Smooth muscle cell (in vitro differentiated cells): ENCODE measurements at regions not wholly inside any gene's neighbourhood (a gene's known extent, or its start where the extent isn't known, plus 50 kb on each side); places are given as distances from the start of the nearest gene placed in this dataset.

Experiments
- DNase-seq: peaks from one replicate; lab custom pipeline; 2025; ENCODE audit not compliant: unreplicated experiment; lab: John Stamatoyannopoulos, UW
- H2AFZ ChIP-seq: fragments of 200-600 bp; sonication (generic); 2 replicates; pipeline ENCODE4 v1.6.0; 2016; ENCODE audit warnings: antibody characterized with exemption, low read depth, mild to moderate bottlenecking
- H3F3A ChIP-seq: fragments of 200-600 bp; sonication (generic); 2 replicates; pipeline ENCODE4 v1.6.0; 2017; ENCODE audit warnings: antibody characterized with exemption, low read depth
- H3K27ac ChIP-seq: fragments of 200-600 bp; sonication (generic); 2 replicates; pipeline ENCODE4 v1.5.1; 2016; ENCODE audit warnings: low read depth, mild to moderate bottlenecking
- H3K27me3 ChIP-seq: fragments of 200-600 bp; sonication (generic); 2 replicates; pipeline ENCODE4 v1.6.1; 2016; ENCODE audit warnings: low read depth, mild to moderate bottlenecking
- H3K36me3 ChIP-seq: fragments of 200-600 bp; sonication (generic); 2 replicates; pipeline ENCODE4 v1.5.1; 2016; ENCODE audit warnings: low read depth
- H3K4me1 ChIP-seq: fragments of 200-600 bp; sonication (generic); 2 replicates; pipeline ENCODE4 v1.5.1; 2016; ENCODE audit warnings: low read depth
- H3K4me2 ChIP-seq: fragments of 200-600 bp; sonication (generic); 2 replicates; pipeline ENCODE4 v1.6.0; 2016; ENCODE audit warnings: mild to moderate bottlenecking
- H3K4me3 ChIP-seq: fragments of 200-600 bp; sonication (generic); 2 replicates; pipeline ENCODE4 v1.5.1; 2016; ENCODE audit warnings: mild to moderate bottlenecking
- H3K79me2 ChIP-seq: fragments of 200-600 bp; sonication (generic); 2 replicates; pipeline ENCODE4 v1.6.0; 2016; ENCODE audit warnings: low read depth, mild to moderate bottlenecking
- H3K9ac ChIP-seq: fragments of 200-600 bp; sonication (generic); 2 replicates; pipeline ENCODE4 v1.6.0; 2016; ENCODE audit warnings: low read depth
- H3K9me3 ChIP-seq: fragments of 200-600 bp; sonication (generic); replicated peaks from 2 replicates; pipeline ENCODE4 v1.5.1; 2016; ENCODE audit warnings: low read depth
- H4K20me1 ChIP-seq: fragments of 200-600 bp; sonication (generic); 2 replicates; pipeline ENCODE4 v1.6.0; 2016; ENCODE audit warnings: low read depth
- WGBS: methylation state at CpG from one replicate; pipeline ENCODE4 v1.1.7; 2016; ENCODE audit warnings: low lambda C conversion rate; 5-methylcytosine and 5-hydroxymethylcytosine counted together
- TF ChIP-seq, protein P1 (sequence below): fragments of 200-600 bp; sonication (generic); IDR thresholded peaks from 2 replicates; pipeline ENCODE4 v1.5.1; 2017; ENCODE audit warnings: borderline replicate concordance, mild to moderate bottlenecking, antibody characterized with exemption; ENCODE audit not compliant: insufficient read depth, poor library complexity, severe bottlenecking

DNA sequence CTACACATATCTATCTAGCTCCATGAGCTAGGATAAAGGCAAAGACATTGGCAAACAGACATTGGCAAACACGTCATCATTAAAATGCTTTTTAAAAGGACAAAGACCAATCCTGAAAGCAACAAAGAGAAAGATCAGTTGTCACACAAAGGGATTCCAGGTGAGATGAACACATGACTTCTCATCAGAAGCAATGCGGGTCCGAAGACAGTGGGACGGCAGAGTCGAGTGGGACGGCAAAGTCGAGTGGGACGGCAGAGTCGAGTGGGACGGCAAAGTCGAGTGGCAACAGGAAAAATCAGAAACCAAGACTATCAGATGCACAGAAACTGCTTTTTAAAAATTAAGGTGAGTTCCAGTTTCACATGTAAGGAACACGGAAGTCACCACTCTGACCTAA is 609.5 kb downstream of the BRD1 start:
- TF ChIP-seq, protein P1, sequence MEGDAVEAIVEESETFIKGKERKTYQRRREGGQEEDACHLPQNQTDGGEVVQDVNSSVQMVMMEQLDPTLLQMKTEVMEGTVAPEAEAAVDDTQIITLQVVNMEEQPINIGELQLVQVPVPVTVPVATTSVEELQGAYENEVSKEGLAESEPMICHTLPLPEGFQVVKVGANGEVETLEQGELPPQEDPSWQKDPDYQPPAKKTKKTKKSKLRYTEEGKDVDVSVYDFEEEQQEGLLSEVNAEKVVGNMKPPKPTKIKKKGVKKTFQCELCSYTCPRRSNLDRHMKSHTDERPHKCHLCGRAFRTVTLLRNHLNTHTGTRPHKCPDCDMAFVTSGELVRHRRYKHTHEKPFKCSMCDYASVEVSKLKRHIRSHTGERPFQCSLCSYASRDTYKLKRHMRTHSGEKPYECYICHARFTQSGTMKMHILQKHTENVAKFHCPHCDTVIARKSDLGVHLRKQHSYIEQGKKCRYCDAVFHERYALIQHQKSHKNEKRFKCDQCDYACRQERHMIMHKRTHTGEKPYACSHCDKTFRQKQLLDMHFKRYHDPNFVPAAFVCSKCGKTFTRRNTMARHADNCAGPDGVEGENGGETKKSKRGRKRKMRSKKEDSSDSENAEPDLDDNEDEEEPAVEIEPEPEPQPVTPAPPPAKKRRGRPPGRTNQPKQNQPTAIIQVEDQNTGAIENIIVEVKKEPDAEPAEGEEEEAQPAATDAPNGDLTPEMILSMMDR, result no peak
- H3K9me3 ChIP-seq, result no peaks in the 10 kb centered on the region

DNA sequence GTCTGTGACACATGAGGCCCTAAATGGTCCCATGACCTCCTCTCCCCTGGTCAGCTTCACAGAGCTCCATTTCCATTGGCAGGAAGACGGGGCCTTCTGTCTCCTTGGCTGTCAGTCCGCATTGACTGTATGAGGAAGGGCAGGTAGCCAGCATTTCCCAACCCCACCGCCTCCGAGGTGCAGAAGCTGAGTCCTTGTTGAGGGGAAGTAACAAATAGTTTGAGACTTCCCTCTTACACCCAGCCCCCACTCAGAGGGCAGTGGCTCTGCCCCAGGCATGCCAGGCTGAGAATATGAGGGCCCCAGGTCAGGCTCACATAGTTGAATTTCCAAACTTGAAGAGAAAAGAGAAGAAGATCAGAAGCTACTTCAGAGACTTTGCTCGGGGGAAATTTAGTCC is 611.1 kb downstream of the BRD1 start:
- Histone ChIP-seq H3K4me1 (no peaks in the 10 kb centered on the region), H3K27me3 (no peaks in the 10 kb centered on the region), H3K27ac (no peak overlapping the region), H3K9ac (no peak overlapping the region), H3K79me2 (no peaks in the 10 kb centered on the region), H2AFZ (no peak overlapping the region), H3K4me3 (no peak overlapping the region), H3K4me2 (no peak overlapping the region), H3F3A (no peaks in the 10 kb centered on the region), H3K9me3 (no peaks in the 10 kb centered on the region), H3K36me3 (no peaks in the 10 kb centered on the region), H4K20me1 (no peaks in the 10 kb centered on the region)
- no peak for DNase-seq
- 71% methylated on average over 5 of the region's 5 CpGs for WGBS
- TF ChIP-seq, protein P1, result no peak

More for the DNA sequence above, 609.5 kb downstream of the BRD1 start:
- H3K27ac ChIP-seq, result no peak overlapping the region
- H3K4me1 ChIP-seq, result no peaks in the 10 kb centered on the region
- H2AFZ ChIP-seq, result no peak overlapping the region
- 90% methylated on average over 12 of the region's 12 CpGs for WGBS
- H3K27me3 ChIP-seq, result no peaks in the 10 kb centered on the region
- no peak overlapping the region for H3K9ac ChIP-seq
- no peak overlapping the region for H3K4me2 ChIP-seq
- H3K79me2 ChIP-seq, result no peaks in the 10 kb centered on the region
- no peak overlapping the region for H3K4me3 ChIP-seq
- no peaks in the 10 kb centered on the region for H3F3A ChIP-seq
- no peaks in the 10 kb centered on the region for H3K36me3 ChIP-seq
- no peak for DNase-seq
- no peaks in the 10 kb centered on the region for H4K20me1 ChIP-seq

DNA sequence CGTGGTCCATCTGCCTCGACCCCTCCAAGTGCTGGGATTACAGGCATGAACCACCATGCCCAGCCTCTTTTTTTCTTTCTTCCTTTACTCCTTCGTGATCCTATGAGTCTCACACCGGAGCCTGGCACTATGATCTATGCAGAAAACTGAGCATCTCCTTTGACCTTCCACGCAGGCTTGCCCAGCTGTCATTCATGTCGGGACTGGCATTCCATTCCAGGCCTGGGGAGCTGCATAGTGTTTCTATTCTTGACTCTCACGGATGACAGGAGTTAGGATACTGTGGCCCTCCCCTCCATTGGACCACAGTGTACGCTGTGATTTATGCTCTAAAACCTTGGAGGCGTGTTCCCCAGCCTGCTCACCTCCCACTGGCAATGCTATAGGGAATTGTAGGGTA is 611.8 kb downstream of the BRD1 start:
- Histone ChIP-seq H3K79me2 (no peaks in the 10 kb centered on the region), H3K4me2 (no peak overlapping the region), H3K4me1 (no peaks in the 10 kb centered on the region), H2AFZ (no peak overlapping the region), H3K27ac (no peak overlapping the region), H3F3A (no peaks in the 10 kb centered on the region), H3K36me3 (no peaks in the 10 kb centered on the region), H3K9ac (no peak overlapping the region), H3K27me3 (no peaks in the 10 kb centered on the region), H4K20me1 (no peaks in the 10 kb centered on the region), H3K4me3 (no peak overlapping the region), H3K9me3 (no peaks in the 10 kb centered on the region)
- TF ChIP-seq, protein P1, result no peak
- WGBS, result 82% methylated on average over 9 of the region's 9 CpGs
- no peak for DNase-seq

DNA sequence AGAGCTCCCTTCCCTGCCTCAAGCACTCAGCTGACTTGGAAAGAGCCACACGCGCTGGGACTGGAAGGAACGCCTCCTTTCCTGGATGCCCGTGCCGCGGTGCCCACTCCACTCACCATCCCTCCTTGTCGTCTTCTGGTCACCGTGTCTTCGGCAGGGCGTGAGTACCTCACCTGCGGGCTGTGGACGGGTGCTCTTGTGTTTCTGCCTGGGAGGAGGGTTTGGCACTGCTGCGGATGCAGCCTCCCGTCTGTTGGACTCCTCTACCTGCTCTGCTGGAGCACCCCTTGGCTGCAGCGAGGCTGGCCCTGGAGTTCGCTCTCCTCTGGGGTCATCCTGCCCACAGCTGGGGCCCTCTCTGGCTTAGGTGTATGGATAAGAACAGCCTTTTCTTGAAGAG is 612.7 kb downstream of the BRD1 start:
- DNase-seq, result no peak
- Histone ChIP-seq H3K4me2 (no peak overlapping the region), H3K27ac (no peak overlapping the region), H3K36me3 (no peaks in the 10 kb centered on the region), H3K9ac (no peak overlapping the region), H3F3A (no peaks in the 10 kb centered on the region), H3K27me3 (no peaks in the 10 kb centered on the region), H4K20me1 (no peaks in the 10 kb centered on the region), H3K4me3 (no peak overlapping the region), H3K9me3 (no peaks in the 10 kb centered on the region), H3K79me2 (no peaks in the 10 kb centered on the region), H3K4me1 (no peaks in the 10 kb centered on the region), H2AFZ (no peak overlapping the region)
- WGBS, result 93% methylated on average over 16 of the region's 16 CpGs
- TF ChIP-seq, protein P1, result no peak
